Activated CD8-positive, alpha-beta memory T cell treated with anti-CD3 and anti-CD28 coated beads, Interleukin-2, amount 10 ng/mL, durations not matched to agents 7 days and 5 days (primary cell): ENCODE measurements at regions not wholly inside any gene's neighbourhood (a gene's known extent, or its start where the extent isn't known, plus 50 kb on each side); places are given as distances from the start of the nearest gene placed in this dataset.

Experiments
- ATAC-seq: fragments of 150-1000 bp; cut with Tn5 transposase; one replicate; pipeline ENCODE4 v1.10.0; 2021; ENCODE audit warnings: moderate library complexity
- CTCF ChIA-PET: fragments of 350-600 bp; sonication (Branson Sonifier 250); formaldehyde crosslinking; loops from one replicate; lab custom pipeline; 2021; ENCODE audit warnings: antibody characterized with exemption; lab: Charles Lee
- DNase-seq: peaks from one replicate; pipeline ENCODE4 v3.0.0-alpha.2; 2020
- H3K27ac Mint-ChIP-seq: one replicate; pipeline ENCODE4 v1.8.0; 2021; ENCODE audit warnings: mild to moderate bottlenecking, mixed read lengths
- H3K27me3 Mint-ChIP-seq: one replicate; pipeline ENCODE4 v1.8.0; 2021; ENCODE audit warnings: mixed read lengths
- H3K36me3 Mint-ChIP-seq: one replicate; pipeline ENCODE4 v1.8.0; 2021; ENCODE audit warnings: mild to moderate bottlenecking, mixed read lengths
- H3K4me1 Mint-ChIP-seq: one replicate; pipeline ENCODE4 v1.8.0; 2021; ENCODE audit warnings: mixed read lengths
- H3K4me3 Mint-ChIP-seq: one replicate; pipeline ENCODE4 v1.8.0; 2021; ENCODE audit warnings: mild to moderate bottlenecking, moderate library complexity, mixed read lengths
- H3K9me3 Mint-ChIP-seq: one replicate; pipeline ENCODE4 v1.8.0; 2022; ENCODE audit warnings: low read depth, mixed read lengths

DNA sequence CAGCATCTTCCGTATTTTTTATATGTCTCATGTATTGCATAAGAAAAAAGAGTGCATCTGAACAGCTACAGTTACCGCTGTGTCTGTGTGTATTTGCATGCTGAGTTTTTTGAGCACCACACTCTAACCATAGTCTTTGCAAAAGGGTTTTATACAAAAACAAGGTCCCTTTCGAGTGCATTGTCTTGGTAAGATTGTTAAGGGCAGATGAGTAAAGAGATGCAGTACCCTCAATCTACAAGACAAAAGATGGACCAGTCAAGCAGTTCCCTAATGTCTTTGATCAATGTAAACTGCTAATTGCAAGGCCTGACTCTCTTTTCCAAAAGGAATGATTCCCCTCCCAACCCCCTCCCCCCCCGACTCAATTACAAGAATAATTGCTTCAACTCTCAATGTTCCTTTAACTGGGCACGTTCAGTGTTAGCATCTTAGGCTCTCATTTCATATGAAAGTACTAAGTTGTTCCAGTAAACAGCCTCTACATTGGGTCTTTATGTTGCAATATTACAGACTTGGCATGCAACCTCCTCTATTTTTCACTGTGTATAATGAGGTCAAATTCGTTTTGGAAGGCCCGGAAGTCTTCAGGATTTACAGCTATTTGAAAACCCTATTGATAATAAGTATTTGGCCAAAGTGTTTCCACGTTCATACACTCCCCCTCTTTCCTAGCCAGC, 471.4 kb upstream of the RBFOX1 start:
- CTCF ChIA-PET = no interaction called here
- no peak overlapping the region for H3K4me3 Mint-ChIP-seq
- no peaks in the 10 kb centered on the region for H3K27me3 Mint-ChIP-seq
- ATAC-seq (no peak), DNase-seq (no peak)
- H3K9me3 Mint-ChIP-seq = peaks cover 11% of the 10 kb centered on the region
- H3K36me3 Mint-ChIP-seq = no peaks in the 10 kb centered on the region
- no peaks in the 10 kb centered on the region for H3K4me1 Mint-ChIP-seq
- H3K27ac Mint-ChIP-seq = no peak overlapping the region

- Mint-ChIP-seq H3K27ac (no peak overlapping the region), H3K4me1 (no peaks in the 10 kb centered on the region), H3K27me3 (no peaks in the 10 kb centered on the region), H3K4me3 (no peak overlapping the region), H3K9me3 (peaks cover 13% of the 10 kb centered on the region), H3K36me3 (no peaks in the 10 kb centered on the region)
- CTCF ChIA-PET = no interaction called here
- ATAC-seq (no peak), DNase-seq (no peak)
These were observed 475.1 kb upstream of the RBFOX1 start for GRCh38 chr16:6857575-6857974.

- no peak overlapping the region for H3K27ac Mint-ChIP-seq
- H3K4me3 Mint-ChIP-seq = no peak overlapping the region
- CTCF ChIA-PET = no interaction called here
- no peaks in the 10 kb centered on the region for H3K36me3 Mint-ChIP-seq
- H3K4me1 Mint-ChIP-seq = no peaks in the 10 kb centered on the region
- no peak for DNase-seq
- H3K27me3 Mint-ChIP-seq = no peaks in the 10 kb centered on the region
- no peak for ATAC-seq
- H3K9me3 Mint-ChIP-seq = peaks cover 14% of the 10 kb centered on the region
These were observed 476.1 kb upstream of the RBFOX1 start for GRCh38 chr16:6856578-6856977.

- no peak for ATAC-seq
- no peaks in the 10 kb centered on the region for H3K27me3 Mint-ChIP-seq
- CTCF ChIA-PET = no interaction called here
- no peaks in the 10 kb centered on the region for H3K4me1 Mint-ChIP-seq
- peaks cover 8% of the 10 kb centered on the region for H3K9me3 Mint-ChIP-seq
- H3K27ac Mint-ChIP-seq = no peak overlapping the region
- H3K36me3 Mint-ChIP-seq = no peaks in the 10 kb centered on the region
- DNase-seq = no peak
- H3K4me3 Mint-ChIP-seq = no peak overlapping the region
These were observed 479.1 kb upstream of the RBFOX1 start for GRCh38 chr16:6853565-6853964.

DNA sequence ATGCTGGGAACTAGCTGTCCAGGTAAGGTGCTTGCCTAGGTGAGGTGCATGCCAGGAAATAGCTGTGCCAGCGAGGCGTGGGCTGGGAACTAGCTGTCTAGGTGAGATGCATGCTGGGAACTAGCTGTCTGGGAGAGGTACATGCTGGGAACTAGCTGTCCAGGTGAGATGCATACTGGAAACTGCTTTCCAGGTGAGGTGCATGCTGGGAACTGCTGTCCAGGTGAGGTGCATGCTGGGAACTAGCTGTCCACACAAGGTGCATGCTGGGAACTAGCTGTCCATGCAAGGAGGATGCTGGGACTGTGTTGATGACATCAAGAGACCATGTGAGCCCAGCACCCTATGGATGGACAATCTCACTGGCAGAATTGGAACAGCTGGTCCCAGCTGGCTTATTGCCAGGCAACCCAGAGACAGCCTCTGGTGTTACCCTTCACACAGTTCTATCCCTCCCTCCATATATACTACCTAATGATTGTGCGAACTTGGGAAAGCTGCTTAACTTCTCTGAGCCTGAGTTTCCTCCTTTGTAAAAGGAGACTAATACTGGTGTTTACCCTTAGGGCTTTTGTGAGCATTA, 479.9 kb upstream of the RBFOX1 start:
- H3K36me3 Mint-ChIP-seq = no peaks in the 10 kb centered on the region
- H3K27ac Mint-ChIP-seq = no peak overlapping the region
- H3K9me3 Mint-ChIP-seq = peaks cover 12% of the 10 kb centered on the region
- H3K4me3 Mint-ChIP-seq = no peak overlapping the region
- H3K27me3 Mint-ChIP-seq = no peaks in the 10 kb centered on the region
- H3K4me1 Mint-ChIP-seq = no peaks in the 10 kb centered on the region
- DNase-seq (no peak), ATAC-seq (no peak)
- CTCF ChIA-PET = no interaction called here

GRCh38 chr16:6846452-6846851, 486.2 kb upstream of the RBFOX1 start:
- no peak for DNase-seq
- H3K36me3 Mint-ChIP-seq = no peaks in the 10 kb centered on the region
- CTCF ChIA-PET = no interaction called here
- H3K9me3 Mint-ChIP-seq = peaks cover 34% of the 10 kb centered on the region
- no peak for ATAC-seq
- no peak overlapping the region for H3K4me3 Mint-ChIP-seq
- no peak overlapping the region for H3K27ac Mint-ChIP-seq
- H3K27me3 Mint-ChIP-seq = no peaks in the 10 kb centered on the region
- no peaks in the 10 kb centered on the region for H3K4me1 Mint-ChIP-seq

DNA sequence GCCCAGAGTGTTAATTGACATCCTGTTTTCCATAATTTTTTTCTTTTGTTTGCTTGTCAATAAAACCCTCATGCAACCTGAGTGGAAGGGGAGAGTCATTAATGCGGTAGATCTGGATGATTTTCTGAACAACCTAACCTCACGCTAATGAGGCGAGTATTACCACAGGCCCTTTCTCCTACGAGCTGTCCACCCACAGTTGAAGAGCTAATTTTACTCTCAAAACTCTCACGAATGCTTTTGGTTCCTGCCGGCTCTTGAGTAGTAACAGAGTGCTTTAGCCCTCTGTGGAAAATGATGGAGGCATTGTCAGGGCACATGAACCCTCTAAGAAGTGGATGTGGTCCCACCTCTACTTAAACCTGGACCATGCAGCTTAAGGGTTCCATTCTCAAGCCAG, 491.3 kb upstream of the RBFOX1 start:
- H3K36me3 Mint-ChIP-seq = no peaks in the 10 kb centered on the region
- CTCF ChIA-PET = no interaction called here
- ATAC-seq = no peak
- DNase-seq = no peak
- no peaks in the 10 kb centered on the region for H3K27me3 Mint-ChIP-seq
- no peak overlapping the region for H3K27ac Mint-ChIP-seq
- H3K9me3 Mint-ChIP-seq = peaks cover 30% of the 10 kb centered on the region
- H3K4me3 Mint-ChIP-seq = no peak overlapping the region
- H3K4me1 Mint-ChIP-seq = no peaks in the 10 kb centered on the region

GRCh38 chr16:6837722-6838121, 494.9 kb upstream of the RBFOX1 start:
- Mint-ChIP-seq H3K4me1 (no peaks in the 10 kb centered on the region), H3K27me3 (no peaks in the 10 kb centered on the region), H3K27ac (no peak overlapping the region), H3K9me3 (peaks cover 15% of the 10 kb centered on the region), H3K36me3 (no peaks in the 10 kb centered on the region), H3K4me3 (no peak overlapping the region)
- CTCF ChIA-PET = no interaction called here
- no peak for ATAC-seq
- no peak for DNase-seq

DNA sequence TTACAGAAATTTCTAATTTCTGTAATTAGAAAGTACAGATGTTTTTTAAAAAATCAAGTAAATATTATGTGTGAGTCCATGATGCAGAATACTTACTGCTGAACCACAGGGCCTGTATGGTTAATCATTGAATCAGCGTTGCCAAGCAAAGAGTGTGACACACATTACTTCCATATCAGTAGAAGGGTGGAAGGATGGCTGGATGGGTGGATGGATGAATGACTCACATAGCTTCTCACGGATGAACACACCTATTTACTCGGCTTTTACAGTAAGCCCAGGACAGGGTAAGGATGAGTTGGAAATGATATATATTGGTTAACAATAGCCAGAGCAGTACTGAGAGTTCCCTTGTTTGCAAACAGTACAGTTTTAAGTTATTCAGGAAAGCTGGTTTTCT, 495.9 kb upstream of the RBFOX1 start:
- DNase-seq (no peak), ATAC-seq (no peak)
- Mint-ChIP-seq H3K9me3 (peaks cover 15% of the 10 kb centered on the region), H3K27ac (no peak overlapping the region), H3K27me3 (no peaks in the 10 kb centered on the region), H3K4me1 (no peaks in the 10 kb centered on the region), H3K36me3 (no peaks in the 10 kb centered on the region), H3K4me3 (no peak overlapping the region)
- CTCF ChIA-PET = no interaction called here

DNA sequence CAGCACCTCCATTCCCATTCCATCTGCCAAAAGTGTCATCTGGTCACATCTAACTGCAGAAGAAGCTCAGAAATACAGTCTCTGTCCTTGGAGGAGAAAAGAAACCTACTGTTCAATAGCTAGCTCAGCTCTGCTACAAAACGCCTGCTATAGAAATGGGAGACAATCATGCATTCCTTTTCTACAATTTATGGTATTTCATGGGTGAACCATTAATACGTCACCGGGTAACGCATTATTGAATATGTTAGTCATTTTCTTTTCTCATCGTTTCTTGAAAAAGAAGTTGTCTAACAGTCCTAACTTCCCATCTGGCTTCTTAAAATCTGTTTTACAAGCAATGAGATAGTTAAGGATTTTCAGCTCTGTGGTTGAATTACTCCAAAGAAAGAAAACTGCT, 496.7 kb upstream of the RBFOX1 start:
- Mint-ChIP-seq H3K36me3 (no peaks in the 10 kb centered on the region), H3K9me3 (peaks cover 10% of the 10 kb centered on the region), H3K4me3 (no peak overlapping the region), H3K27ac (no peak overlapping the region), H3K27me3 (no peaks in the 10 kb centered on the region), H3K4me1 (no peaks in the 10 kb centered on the region)
- CTCF ChIA-PET = interaction anchor here (0.7 kb wide), 1 partner anchor 18 kb away, joined by 3 read pairs; no protein-coding TSS in a partner anchor
- ATAC-seq = no peak
- no peak for DNase-seq

- H3K27ac Mint-ChIP-seq = no peak overlapping the region
- ATAC-seq (no peak), DNase-seq (no peak)
- no peaks in the 10 kb centered on the region for H3K36me3 Mint-ChIP-seq
- CTCF ChIA-PET = interaction anchor here (0.7 kb wide), 1 partner anchor 17 kb away, joined by 3 read pairs; no protein-coding TSS in a partner anchor
- H3K4me3 Mint-ChIP-seq = no peak overlapping the region
- peaks cover 10% of the 10 kb centered on the region for H3K9me3 Mint-ChIP-seq
- H3K4me1 Mint-ChIP-seq = no peaks in the 10 kb centered on the region
- no peaks in the 10 kb centered on the region for H3K27me3 Mint-ChIP-seq
These were observed 497.1 kb upstream of the RBFOX1 start for GRCh38 chr16:6835516-6835915.

DNA sequence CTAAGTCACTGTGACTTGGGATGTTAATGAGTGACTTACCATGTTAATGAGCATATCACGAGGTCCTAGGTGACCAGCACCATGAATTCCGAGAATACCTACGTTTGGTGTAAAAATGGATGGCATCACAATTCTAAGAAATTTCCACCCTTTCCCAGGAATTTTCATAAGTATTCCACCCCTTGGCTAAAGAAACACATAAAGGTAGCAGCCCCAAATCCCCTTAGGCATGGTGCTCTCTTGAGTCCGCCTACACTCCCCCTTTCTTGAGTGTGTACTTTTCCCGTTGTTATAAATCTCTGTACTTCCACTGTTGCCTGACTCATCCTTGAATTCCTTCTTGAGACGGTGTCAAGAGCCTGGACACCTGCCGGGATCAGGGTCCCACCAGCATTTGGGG, 504.0 kb upstream of the RBFOX1 start:
- no peak for ATAC-seq
- CTCF ChIA-PET = no interaction called here
- H3K36me3 Mint-ChIP-seq = no peaks in the 10 kb centered on the region
- H3K4me3 Mint-ChIP-seq = no peak overlapping the region
- H3K27me3 Mint-ChIP-seq = no peaks in the 10 kb centered on the region
- DNase-seq = no peak
- no peak overlapping the region for H3K27ac Mint-ChIP-seq
- no peaks in the 10 kb centered on the region for H3K4me1 Mint-ChIP-seq
- peaks cover 12% of the 10 kb centered on the region for H3K9me3 Mint-ChIP-seq

DNA sequence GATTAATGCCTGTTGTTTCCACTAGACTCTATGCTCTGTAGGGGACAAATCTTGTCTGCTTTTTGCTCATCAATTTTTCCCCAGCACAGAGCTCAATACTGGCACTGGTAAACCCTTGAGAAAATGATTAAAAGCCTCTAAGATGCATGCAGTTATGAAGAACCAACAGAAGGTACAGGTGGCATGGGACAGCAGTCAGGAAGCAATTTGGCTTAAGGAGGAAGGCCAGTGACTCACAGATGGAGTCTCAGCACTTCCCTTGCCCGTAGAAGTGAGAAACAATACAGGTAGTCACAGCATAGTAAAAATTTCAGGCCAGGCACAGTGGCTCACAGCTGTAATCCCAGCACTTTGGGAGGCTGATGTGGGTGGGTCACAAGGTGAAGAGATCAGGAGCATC, 504.7 kb upstream of the RBFOX1 start:
- H3K4me3 Mint-ChIP-seq = no peak overlapping the region
- no peaks in the 10 kb centered on the region for H3K4me1 Mint-ChIP-seq
- CTCF ChIA-PET = no interaction called here
- peaks cover 11% of the 10 kb centered on the region for H3K9me3 Mint-ChIP-seq
- ATAC-seq (no peak), DNase-seq (no peak)
- H3K27ac Mint-ChIP-seq = no peak overlapping the region
- no peaks in the 10 kb centered on the region for H3K27me3 Mint-ChIP-seq
- H3K36me3 Mint-ChIP-seq = no peaks in the 10 kb centered on the region

DNA sequence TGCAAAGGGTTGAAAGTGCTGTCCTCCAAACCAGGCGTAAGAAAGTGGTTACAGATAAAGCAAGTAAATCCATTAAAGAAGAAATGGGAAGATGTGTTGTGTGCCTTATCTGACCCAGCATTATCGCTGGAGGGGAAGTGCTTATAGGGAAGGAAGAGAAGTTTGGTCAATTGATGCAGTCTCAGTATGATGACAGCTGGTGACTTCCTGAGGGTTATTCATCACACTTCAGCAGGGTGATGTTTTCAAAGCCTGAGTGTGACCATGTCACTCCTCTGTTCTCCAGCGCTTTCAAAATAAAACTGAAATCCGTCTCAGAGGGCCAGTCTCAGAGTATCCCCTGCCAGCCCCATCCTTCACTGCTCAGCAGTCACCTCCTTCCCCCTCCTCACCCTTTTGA, 505.4 kb upstream of the RBFOX1 start:
- DNase-seq (no peak), ATAC-seq (no peak)
- CTCF ChIA-PET = no interaction called here
- H3K27me3 Mint-ChIP-seq = no peaks in the 10 kb centered on the region
- H3K4me1 Mint-ChIP-seq = no peaks in the 10 kb centered on the region
- no peak overlapping the region for H3K4me3 Mint-ChIP-seq
- peaks cover 11% of the 10 kb centered on the region for H3K9me3 Mint-ChIP-seq
- H3K36me3 Mint-ChIP-seq = no peaks in the 10 kb centered on the region
- no peak overlapping the region for H3K27ac Mint-ChIP-seq
